Astrocyte of the spinal cord (primary cell): ENCODE measurements at regions not wholly inside any gene's neighbourhood (a gene's known extent, or its start where the extent isn't known, plus 50 kb on each side); places are given as distances from the start of the nearest gene placed in this dataset.

Source experiments
- DNase-seq: peaks from one replicate; pipeline ENCODE4 v3.0.0; 2011; ENCODE audit warnings: low read depth, low spot score
- H3K4me3 ChIP-seq: 2 replicates; pipeline ENCODE4 v1.5.1; 2011; ENCODE audit warnings: low read depth, mild to moderate bottlenecking, low read length, moderate library complexity
- in situ Hi-C: cut with HindIII; loops from 2 replicates; pipeline ENCODE4 v1.10.0; 2017; ENCODE audit warnings: low sequenced_read_pairs
- TF ChIP-seq, protein P1 (sequence below): IDR thresholded peaks from 2 replicates; pipeline ENCODE4 v1.5.1; 2012; ENCODE audit warnings: low read depth, mild to moderate bottlenecking, low read length, inconsistent platforms

DNA sequence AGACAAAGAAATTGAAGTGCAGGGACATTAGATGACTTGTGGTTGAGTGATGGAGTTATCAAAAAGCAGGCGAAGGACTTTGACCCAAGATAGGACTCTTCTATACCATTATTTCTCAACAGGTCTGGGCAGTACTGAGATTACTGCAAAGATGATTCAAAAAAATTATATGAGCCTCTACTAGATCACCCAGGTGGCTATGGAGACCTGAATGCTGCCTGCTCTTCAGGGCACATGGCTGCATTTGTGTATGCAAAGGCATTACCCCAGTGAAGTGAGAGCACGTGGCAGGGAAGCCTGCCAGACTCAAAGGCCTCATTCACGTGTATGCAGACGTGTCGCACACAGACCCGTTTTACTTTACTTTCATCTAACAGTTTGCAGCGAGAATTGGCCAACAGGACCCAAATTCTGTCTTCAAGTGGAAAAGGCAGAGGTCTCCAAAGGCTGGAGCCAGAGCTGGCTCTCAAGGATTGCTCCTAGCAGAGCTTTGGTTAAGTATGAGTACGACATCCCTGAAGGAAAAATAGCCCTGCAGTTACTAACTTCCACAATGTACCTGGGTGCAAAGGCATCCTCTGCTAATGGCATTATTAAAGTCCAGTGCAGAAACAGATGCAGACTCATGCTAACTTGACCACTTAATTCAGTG is 113.8 kb upstream of the ARMC2 start:
- TF ChIP-seq, protein P1, sequence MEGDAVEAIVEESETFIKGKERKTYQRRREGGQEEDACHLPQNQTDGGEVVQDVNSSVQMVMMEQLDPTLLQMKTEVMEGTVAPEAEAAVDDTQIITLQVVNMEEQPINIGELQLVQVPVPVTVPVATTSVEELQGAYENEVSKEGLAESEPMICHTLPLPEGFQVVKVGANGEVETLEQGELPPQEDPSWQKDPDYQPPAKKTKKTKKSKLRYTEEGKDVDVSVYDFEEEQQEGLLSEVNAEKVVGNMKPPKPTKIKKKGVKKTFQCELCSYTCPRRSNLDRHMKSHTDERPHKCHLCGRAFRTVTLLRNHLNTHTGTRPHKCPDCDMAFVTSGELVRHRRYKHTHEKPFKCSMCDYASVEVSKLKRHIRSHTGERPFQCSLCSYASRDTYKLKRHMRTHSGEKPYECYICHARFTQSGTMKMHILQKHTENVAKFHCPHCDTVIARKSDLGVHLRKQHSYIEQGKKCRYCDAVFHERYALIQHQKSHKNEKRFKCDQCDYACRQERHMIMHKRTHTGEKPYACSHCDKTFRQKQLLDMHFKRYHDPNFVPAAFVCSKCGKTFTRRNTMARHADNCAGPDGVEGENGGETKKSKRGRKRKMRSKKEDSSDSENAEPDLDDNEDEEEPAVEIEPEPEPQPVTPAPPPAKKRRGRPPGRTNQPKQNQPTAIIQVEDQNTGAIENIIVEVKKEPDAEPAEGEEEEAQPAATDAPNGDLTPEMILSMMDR = no peak
- no peak for DNase-seq
- in situ Hi-C loops = no loop called here
- no peak overlapping the region for H3K4me3 ChIP-seq

DNA sequence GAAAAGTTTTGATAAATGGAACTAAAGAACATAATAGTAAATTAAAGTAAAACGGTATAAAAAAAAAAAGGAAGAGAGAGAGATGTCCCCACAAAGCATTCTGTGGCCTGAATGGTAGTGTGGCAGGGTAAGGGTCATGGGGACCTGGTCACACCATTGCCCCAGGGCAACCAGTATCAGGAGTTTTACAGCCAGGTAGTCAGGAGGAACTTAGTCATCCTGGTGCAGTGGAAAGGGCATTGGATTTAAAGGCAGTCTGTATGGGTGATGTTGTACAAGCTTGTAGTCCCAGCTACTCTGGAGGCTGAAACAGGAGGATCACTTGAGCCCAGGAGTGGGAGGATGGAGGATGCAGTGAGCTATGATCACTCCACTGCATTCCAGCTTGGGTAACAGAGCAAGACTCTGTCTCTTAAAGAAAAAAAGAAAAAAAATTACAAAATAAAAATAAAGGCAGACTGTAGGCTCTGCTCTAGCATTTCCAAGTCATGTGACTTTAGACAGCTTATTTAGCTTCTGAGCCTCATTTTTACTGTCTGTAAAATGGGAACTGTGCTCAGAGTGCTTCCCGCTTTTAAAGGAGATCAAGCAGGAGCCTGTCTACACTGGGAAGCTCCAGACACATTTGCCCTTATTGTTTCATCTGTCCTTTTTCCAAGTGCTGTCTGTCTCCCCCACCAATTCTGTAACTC is 112.8 kb upstream of the ARMC2 start:
- H3K4me3 ChIP-seq = no peak overlapping the region
- in situ Hi-C loops = no loop called here
- TF ChIP-seq, protein P1 = no peak
- no peak for DNase-seq

GRCh38 chr6:108736002-108736361 is 112.2 kb upstream of the ARMC2 start:
- TF ChIP-seq, protein P1 = no peak
- in situ Hi-C loops = no loop called here
- no peak for DNase-seq
- no peak overlapping the region for H3K4me3 ChIP-seq

- peak; percentile 77 for DNase-seq
- in situ Hi-C loops = no loop called here
- no peak overlapping the region for H3K4me3 ChIP-seq
- TF ChIP-seq, protein P1 = no peak
Observed at GRCh38 chr6:108736832-108737231, 111.4 kb upstream of the ARMC2 start.

DNA sequence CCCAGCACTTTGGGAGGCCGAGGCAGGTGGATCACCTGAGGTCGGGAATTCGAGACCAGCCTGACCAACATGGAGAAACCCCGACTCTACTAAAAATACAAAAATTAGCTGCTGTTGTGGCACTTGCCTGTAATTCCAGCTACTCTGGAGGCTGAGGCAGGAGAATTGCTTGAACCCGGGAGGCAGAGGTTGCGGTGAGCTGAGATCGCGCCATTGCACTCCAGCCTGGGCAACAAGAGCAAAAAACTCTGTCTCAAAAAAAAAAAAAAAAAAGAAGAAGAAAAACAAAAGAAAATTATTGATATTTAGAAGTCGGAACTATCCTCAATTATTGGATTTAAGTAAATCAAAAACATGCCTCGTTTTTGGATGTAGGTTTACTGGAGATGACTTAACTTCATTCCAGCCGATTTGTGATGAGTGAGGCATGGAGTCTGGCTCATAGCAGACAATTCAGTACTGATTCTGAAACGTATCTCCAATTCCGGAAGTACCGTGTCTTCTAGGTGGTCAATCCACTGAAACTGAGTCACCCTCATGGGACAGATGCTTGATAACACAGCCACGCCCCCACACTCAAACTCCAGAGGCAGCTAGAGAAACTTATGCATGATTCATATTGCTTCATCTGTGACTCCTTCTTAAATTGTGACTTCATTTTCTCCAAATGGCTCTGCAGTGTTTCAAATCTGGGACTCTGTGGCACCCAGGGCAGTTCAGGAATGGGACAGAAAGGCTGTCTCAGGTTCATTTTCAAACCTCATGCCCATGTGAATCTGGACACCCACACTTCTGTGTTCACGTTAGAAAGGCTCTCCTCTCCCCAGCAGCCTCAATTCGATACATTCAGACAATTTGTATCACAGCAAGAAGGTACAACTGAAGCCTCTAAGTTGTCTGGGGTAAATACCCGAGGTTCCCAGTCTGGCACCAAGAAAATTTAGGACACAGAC is 110.4 kb upstream of the ARMC2 start:
- DNase-seq = peak; percentile 85
- in situ Hi-C loops = no loop called here
- TF ChIP-seq, protein P1 = no peak

DNA sequence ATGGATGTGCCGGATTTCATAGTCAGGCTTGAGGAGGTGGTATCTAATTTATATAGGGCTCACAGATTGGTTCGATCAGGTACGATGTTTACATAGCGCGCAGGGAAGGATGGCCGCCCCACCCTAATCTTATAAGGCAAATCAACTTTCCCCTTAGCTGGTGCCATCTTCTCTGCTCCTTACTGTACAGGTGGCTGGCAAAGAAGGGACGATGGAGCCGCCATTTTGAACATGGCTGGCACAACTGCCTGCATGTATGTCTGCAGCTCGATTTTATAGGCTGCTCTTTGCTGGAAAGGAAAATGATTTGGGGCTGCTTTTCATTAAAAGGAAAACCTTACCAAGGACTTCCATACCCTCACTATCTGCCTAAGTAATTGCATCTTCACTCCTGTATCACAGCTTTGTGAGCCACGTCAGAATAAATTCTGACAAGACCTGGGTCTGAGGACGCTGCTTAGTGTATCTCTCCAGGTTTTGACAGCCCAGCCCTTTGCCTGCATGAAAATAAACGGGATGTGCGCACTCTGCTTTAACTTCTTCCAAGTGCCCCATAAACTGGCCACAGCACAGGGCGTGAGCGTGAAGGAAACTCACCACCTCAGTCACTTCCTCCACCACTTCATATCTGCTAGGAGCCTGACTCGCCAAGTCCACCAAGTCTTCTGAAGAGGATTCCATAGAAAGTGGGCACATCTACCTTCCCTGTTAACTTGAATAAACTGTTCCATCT is 109.4 kb upstream of the ARMC2 start:
- TF ChIP-seq, protein P1 = no peak
- H3K4me3 ChIP-seq = no peak overlapping the region
- in situ Hi-C loops = no loop called here
- DNase-seq = no peak

More for the DNA sequence above, 110.4 kb upstream of the ARMC2 start:
- no peak overlapping the region for H3K4me3 ChIP-seq
